Activated naive CD4-positive, alpha-beta T cell treated with anti-CD3 and anti-CD28 coated beads, Interleukin-2, amount 10 ng/mL, durations not matched to agents 7 days and 5 days (primary cell): ENCODE measurements at regions not wholly inside any gene's neighbourhood (a gene's known extent, or its start where the extent isn't known, plus 50 kb on each side); places are given as distances from the start of the nearest gene placed in this dataset.

Source experiments
- CTCF ChIA-PET: fragments of 350-600 bp; sonication (Branson Sonifier 250); formaldehyde crosslinking; loops from one replicate; lab custom pipeline; 2021; ENCODE audit warnings: antibody characterized with exemption; lab: Charles Lee
- DNase-seq: peaks from one replicate; pipeline ENCODE4 v3.0.0-alpha.2; 2020
- H3K27ac Mint-ChIP-seq: one replicate; pipeline ENCODE4 v1.8.0; 2021; ENCODE audit warnings: mild to moderate bottlenecking, moderate library complexity, mixed read lengths
- H3K27me3 Mint-ChIP-seq: one replicate; pipeline ENCODE4 v1.8.0; 2021; ENCODE audit warnings: mild to moderate bottlenecking, mixed read lengths
- H3K36me3 Mint-ChIP-seq: one replicate; pipeline ENCODE4 v1.8.0; 2021; ENCODE audit warnings: mixed read lengths
- H3K4me1 Mint-ChIP-seq: one replicate; pipeline ENCODE4 v1.8.0; 2021; ENCODE audit warnings: mixed read lengths
- H3K4me3 Mint-ChIP-seq: one replicate; pipeline ENCODE4 v1.8.0; 2021; ENCODE audit warnings: mild to moderate bottlenecking, moderate library complexity, mixed read lengths
- H3K9me3 Mint-ChIP-seq: one replicate; pipeline ENCODE4 v1.8.0; 2021; ENCODE audit warnings: mixed read lengths

DNA sequence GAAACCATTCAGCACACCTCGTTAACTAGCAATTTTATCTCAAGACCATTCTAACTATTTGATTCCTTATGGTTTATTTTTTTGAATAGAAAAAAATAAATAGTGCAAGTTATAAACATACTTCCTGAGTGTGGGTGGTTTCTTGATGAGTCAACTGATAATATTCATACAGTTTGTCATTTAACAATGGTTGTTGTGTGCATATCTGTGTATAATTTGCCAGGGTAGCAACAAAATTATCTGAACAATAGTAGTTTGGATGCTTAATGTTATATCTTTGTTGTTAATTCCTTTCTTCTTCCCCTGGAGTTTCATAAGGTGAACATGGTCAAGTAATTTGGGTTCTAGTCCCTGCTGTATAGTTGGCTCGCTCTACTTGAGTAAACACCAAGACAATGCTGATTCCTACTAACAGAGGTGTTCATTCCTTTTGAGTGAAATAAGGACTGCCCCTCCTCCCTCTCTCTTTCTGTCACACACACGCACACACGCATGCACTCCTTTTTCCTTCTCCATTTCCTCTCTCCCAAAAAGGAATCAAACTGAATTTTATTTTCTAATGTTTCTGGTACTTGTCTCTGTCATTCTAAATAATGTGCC is 938.1 kb upstream of the EPHA7 start:
- DNase-seq, result no peak
- no peaks in the 10 kb centered on the region for H3K9me3 Mint-ChIP-seq
- CTCF ChIA-PET, result no interaction called here
- H3K27me3 Mint-ChIP-seq, result no peaks in the 10 kb centered on the region
- H3K4me1 Mint-ChIP-seq, result no peaks in the 10 kb centered on the region
- H3K36me3 Mint-ChIP-seq, result no peaks in the 10 kb centered on the region
- no peak overlapping the region for H3K4me3 Mint-ChIP-seq
- no peak overlapping the region for H3K27ac Mint-ChIP-seq

DNA sequence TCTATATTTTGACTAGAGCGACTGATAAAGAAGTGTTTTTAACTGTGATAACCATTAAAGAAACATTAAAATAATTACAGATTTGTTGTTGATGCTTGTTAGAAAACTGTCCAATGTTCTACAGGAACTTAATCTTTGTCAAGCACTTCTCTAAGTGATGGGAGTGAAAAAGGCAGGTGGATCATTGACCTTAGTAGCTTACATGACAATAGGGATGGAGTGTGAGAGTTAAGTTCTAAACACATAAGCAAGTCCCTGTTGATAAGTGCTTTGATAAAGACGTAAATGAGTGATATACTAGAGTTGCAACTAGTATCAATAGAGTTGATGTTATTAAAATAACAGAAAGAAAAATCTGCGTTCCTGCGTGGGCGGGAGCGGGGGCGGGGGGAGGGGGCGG is 931.5 kb upstream of the EPHA7 start:
- DNase-seq, result no peak
- H3K27ac Mint-ChIP-seq, result no peak overlapping the region
- H3K36me3 Mint-ChIP-seq, result no peaks in the 10 kb centered on the region
- CTCF ChIA-PET, result interaction anchor here (1.0 kb wide), 1 partner anchor 14 kb away, joined by 3 read pairs; no protein-coding TSS in a partner anchor
- H3K4me1 Mint-ChIP-seq, result no peaks in the 10 kb centered on the region
- no peaks in the 10 kb centered on the region for H3K9me3 Mint-ChIP-seq
- no peak overlapping the region for H3K4me3 Mint-ChIP-seq
- H3K27me3 Mint-ChIP-seq, result no peaks in the 10 kb centered on the region

DNA sequence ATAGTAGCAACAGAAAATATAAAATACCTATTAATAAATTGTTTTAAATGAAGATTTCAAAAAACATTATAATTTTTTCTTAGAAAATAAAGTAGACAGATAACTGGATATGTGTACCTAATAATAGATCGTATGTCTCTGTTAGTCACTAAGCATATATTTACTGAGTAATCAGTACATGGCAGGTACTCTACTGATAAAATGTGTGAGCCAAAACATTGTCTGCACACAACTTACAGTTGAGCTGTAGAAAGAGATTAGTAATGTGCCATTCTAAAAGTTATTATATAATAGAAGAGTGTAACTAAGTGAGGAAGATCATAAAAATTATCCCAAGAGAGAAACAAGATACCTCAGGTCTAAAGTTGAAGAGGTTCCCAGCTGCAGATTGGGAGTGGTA is 929.9 kb upstream of the EPHA7 start:
- H3K27me3 Mint-ChIP-seq, result no peaks in the 10 kb centered on the region
- no peaks in the 10 kb centered on the region for H3K36me3 Mint-ChIP-seq
- H3K4me3 Mint-ChIP-seq, result no peak overlapping the region
- no peak for DNase-seq
- CTCF ChIA-PET, result no interaction called here
- H3K4me1 Mint-ChIP-seq, result no peaks in the 10 kb centered on the region
- no peaks in the 10 kb centered on the region for H3K9me3 Mint-ChIP-seq
- no peak overlapping the region for H3K27ac Mint-ChIP-seq

DNA sequence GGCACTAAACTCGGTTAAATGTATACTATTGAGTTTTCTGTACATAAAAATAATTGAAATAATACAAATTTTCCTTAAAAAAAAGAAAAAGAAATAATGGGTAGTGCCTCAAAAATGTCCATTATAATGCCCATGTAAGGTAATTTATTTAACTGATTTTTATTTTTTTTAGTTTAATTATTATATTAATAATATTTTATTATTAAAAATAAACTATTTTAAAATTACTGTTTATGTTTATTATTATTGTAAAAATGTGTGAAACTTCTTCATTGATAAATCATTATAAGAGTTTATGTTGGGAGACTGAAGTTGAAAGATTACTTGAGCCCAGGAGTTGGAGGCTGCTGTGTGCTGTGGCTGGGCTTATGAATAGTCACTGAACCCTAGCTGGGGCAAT is 925.5 kb upstream of the EPHA7 start:
- Mint-ChIP-seq H3K4me1 (no peaks in the 10 kb centered on the region), H3K36me3 (no peaks in the 10 kb centered on the region), H3K9me3 (peaks cover 7% of the 10 kb centered on the region), H3K4me3 (no peak overlapping the region), H3K27me3 (no peaks in the 10 kb centered on the region), H3K27ac (no peak overlapping the region)
- CTCF ChIA-PET, result no interaction called here
- no peak for DNase-seq

DNA sequence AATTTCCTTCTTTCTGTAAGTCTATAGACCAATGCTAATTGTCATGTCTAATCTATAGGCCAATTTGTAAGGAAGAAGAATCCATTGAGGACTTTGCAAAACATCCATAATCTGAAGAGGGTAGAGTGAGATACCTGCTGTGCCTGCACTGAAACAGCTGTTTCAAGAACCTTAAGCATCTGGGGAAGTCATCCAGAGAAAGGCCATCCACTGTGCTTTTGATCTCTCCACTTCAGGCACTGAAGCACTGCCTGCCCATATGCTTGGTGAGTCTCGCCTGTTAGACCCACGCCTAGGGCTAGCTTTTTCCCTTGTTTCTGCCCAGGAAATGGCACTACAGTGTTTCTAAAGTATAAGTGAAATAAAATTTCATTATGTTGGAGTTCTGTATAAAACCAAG is 921.8 kb upstream of the EPHA7 start:
- CTCF ChIA-PET, result no interaction called here
- Mint-ChIP-seq H3K27me3 (no peaks in the 10 kb centered on the region), H3K4me1 (no peaks in the 10 kb centered on the region), H3K9me3 (peaks cover 7% of the 10 kb centered on the region), H3K27ac (no peak overlapping the region), H3K4me3 (no peak overlapping the region), H3K36me3 (no peaks in the 10 kb centered on the region)
- no peak for DNase-seq

DNA sequence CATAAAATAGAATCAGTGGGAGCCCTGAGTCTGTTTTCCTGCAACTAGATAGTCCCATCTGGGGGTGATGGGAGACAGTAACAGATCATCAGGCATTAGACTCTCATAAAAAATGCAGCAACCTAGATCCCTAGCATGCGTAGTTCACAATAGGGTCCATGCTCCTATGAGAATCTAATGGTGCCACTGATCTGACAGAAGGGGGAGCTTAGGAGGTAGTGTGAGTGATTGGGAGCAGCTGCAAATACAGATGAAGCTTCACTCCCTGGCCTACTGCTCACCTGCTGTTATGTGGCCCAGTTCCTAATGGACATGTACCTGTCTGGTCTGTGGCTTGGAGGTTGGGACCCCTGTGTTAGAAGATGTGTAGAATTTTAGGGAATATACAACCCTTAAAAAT is 904.5 kb upstream of the EPHA7 start:
- DNase-seq, result no peak
- H3K36me3 Mint-ChIP-seq, result no peaks in the 10 kb centered on the region
- CTCF ChIA-PET, result no interaction called here
- peaks cover 2% of the 10 kb centered on the region for H3K9me3 Mint-ChIP-seq
- H3K27ac Mint-ChIP-seq, result no peak overlapping the region
- H3K27me3 Mint-ChIP-seq, result no peaks in the 10 kb centered on the region
- H3K4me3 Mint-ChIP-seq, result no peak overlapping the region
- no peaks in the 10 kb centered on the region for H3K4me1 Mint-ChIP-seq

DNA sequence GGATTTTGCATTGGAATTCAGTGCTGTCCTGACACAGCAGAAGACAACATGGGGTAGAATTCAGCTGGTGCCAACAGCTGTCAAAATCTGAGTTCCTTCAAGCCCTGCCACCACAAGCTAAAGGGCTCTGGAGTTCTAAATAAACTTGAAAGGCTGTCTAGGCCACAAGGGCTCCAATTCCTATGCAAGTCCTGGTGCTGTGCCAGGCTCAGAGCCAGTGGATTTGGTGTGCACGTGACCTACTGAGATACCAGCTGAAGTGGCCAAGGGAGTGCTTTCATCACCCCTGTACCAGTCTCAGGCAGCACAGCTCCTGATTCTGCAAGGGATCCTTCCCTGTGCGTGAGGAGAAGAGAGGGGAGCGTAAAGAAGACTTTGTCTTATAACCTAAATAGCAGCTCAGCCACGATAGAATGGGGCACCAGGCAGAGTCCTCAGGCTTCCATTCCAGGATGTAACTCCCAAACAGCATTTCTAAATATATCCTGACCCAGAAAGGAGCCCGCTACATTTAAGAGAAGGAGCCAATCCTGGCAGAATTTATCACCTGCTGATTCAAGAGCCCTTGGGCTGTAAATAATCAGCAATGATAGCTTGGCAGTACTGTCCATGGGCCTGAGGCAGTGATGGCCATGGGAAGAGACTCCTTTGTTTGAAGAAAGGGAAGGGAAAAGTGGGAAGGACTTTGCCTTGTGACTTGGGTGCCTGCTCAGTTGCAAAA is 881.2 kb upstream of the EPHA7 start:
- H3K36me3 Mint-ChIP-seq, result no peaks in the 10 kb centered on the region
- H3K27ac Mint-ChIP-seq, result no peak overlapping the region
- DNase-seq, result no peak
- no peak overlapping the region for H3K4me3 Mint-ChIP-seq
- CTCF ChIA-PET, result no interaction called here
- H3K9me3 Mint-ChIP-seq, result peaks cover 4% of the 10 kb centered on the region
- H3K27me3 Mint-ChIP-seq, result no peaks in the 10 kb centered on the region
- H3K4me1 Mint-ChIP-seq, result no peaks in the 10 kb centered on the region

DNA sequence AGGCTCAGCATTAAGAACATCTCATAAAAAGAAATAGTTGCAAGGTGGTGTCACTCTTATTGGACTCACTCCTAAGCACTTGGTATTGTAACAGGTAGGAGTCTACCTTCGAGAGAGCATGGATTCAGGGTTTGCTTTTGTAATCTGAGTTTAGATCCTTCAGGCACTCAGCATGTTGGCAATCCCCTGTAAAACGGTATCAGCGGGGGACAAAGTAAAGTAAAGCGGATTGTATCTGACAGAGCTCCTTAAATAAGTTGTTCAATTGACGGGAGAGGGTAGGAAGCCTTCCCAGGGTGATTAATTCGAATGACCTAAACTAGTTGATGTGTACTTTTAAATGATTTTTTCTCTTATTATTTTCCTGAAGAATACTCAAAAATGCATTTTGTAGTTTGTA is 869.8 kb upstream of the EPHA7 start:
- no peak for DNase-seq
- Mint-ChIP-seq H3K9me3 (no peaks in the 10 kb centered on the region), H3K27me3 (no peaks in the 10 kb centered on the region), H3K27ac (no peak overlapping the region), H3K4me1 (no peaks in the 10 kb centered on the region), H3K4me3 (no peak overlapping the region), H3K36me3 (no peaks in the 10 kb centered on the region)
- CTCF ChIA-PET, result no interaction called here

DNA sequence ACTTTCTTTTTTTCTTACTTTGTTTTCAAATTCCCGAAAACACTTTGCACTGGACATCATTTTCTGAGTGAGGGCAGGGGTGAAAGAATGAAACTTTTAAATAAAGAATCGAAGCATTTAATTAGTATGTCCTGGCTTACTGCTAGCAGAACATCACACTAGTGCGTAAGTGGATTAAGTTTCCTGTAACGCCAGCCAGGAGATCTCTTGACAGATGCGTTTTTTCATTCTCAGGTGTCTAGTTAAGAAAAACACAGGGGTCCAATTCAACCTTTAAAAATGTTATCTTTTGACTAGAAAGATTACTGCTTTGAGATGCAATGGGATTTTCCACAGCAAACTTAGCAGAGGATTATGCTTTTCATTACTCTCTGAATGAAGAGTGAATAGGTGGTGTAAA is 858.8 kb upstream of the EPHA7 start:
- H3K4me1 Mint-ChIP-seq, result no peaks in the 10 kb centered on the region
- no peaks in the 10 kb centered on the region for H3K27me3 Mint-ChIP-seq
- CTCF ChIA-PET, result no interaction called here
- no peak for DNase-seq
- H3K36me3 Mint-ChIP-seq, result no peaks in the 10 kb centered on the region
- H3K9me3 Mint-ChIP-seq, result peaks cover 2% of the 10 kb centered on the region
- H3K27ac Mint-ChIP-seq, result no peak overlapping the region
- no peak overlapping the region for H3K4me3 Mint-ChIP-seq

DNA sequence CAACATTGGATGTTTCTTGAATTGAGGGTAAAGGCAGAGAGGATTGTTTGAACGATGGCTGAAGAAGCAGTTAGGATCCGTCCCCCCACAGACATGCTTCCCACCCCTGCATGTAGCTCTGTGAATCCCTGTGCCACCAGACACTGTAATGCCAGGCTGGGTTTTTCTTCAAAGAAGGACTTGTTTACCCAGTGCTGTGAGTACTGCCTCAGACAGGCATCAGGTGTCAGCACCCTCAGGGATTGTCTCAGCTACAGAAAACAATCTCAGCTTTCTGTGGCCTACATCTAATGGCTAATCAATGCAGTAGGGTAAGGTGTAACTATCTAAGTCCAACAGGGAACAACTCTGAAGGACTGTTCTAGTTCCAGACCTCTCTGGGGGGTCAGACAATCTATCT is 853.0 kb upstream of the EPHA7 start:
- no peak for DNase-seq
- CTCF ChIA-PET, result no interaction called here
- no peak overlapping the region for H3K4me3 Mint-ChIP-seq
- H3K27me3 Mint-ChIP-seq, result no peaks in the 10 kb centered on the region
- H3K4me1 Mint-ChIP-seq, result no peaks in the 10 kb centered on the region
- H3K36me3 Mint-ChIP-seq, result no peaks in the 10 kb centered on the region
- no peak overlapping the region for H3K27ac Mint-ChIP-seq
- no peaks in the 10 kb centered on the region for H3K9me3 Mint-ChIP-seq

DNA sequence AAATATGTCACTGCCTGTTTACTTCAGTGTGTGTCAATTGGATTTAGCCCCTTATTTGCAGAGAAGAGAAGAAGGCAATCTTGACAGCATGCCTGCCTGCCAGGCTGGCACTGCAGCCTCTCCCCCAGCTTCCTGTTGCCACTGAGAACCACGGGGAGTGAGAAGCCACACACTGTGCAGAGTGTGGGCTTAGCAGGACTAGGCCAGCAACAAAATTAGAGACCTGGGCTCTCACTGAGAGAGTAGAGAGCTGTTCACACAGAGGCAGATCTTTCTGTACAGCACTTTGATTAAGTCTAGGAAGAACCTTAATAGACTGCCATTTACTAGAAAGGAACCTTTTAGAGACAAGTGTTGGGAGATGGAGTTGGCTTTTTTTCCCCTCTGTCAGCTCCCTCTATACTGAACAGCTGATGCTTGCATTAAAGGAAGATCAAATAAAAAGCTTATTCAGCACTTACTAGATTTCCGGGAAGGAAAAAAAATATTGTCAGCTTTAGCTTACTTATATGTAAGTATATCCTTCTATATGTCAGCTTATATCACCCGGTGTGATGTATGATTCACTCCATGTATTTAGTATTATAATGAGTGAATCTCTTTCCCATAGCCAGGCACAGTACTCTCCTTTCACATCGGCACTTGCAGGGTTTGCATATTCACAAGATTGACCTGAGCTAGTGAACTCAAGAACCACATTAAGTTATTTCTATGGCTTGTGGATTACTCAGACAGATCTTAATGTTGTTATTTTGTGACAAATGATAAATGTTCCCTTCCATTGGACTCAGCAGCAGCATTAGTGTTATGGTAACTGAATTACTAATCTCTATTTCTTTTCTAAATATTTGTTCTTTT is 851.0 kb upstream of the EPHA7 start:
- Mint-ChIP-seq H3K36me3 (no peaks in the 10 kb centered on the region), H3K4me3 (no peak overlapping the region), H3K4me1 (no peaks in the 10 kb centered on the region), H3K9me3 (peaks cover 10% of the 10 kb centered on the region), H3K27ac (no peak overlapping the region), H3K27me3 (no peaks in the 10 kb centered on the region)
- CTCF ChIA-PET, result interaction anchor here (0.9 kb wide), 1 partner anchor 9 kb away, joined by 3 read pairs; no protein-coding TSS in a partner anchor
- DNase-seq, result no peak

DNA sequence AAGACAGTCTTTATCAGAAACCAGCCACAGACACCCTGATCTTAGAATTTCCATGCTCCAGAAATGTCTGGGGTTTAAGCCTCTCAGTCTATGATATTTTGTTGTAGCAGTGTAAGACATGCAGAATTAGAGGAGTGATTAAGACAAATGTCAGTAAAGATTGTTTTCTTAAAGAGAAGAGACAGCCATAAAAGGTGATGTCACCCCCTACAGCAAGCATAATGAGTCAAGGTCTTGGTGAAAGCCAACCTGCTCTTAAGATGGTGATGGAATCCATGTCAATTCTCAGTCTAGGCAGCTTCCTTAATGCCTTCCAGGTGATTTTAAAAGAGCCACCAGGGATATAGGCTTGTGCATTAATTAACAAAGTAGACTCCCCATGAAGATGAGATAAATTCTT is 849.9 kb upstream of the EPHA7 start:
- Mint-ChIP-seq H3K27ac (no peak overlapping the region), H3K27me3 (no peaks in the 10 kb centered on the region), H3K36me3 (no peaks in the 10 kb centered on the region), H3K4me3 (no peak overlapping the region), H3K4me1 (no peaks in the 10 kb centered on the region), H3K9me3 (peaks cover 18% of the 10 kb centered on the region)
- CTCF ChIA-PET, result no interaction called here
- no peak for DNase-seq

DNA sequence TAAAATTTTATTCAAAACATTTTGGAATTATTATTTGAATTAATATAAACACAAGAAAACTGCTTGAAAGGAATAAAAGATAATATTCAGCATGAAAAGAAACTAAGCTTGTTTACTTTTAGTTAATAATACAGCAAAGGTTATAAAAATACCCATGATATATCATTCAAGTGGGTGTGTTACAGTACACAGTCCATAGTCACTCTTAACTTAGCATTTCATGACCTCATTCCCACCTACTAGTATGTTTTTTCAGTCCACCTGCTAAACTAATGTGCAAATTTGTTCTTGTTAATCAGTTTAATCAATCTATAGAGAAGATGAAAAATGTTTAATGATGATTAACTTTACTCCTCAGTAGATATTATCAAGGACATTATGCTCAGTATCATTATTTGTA is 841.4 kb upstream of the EPHA7 start:
- peaks cover 13% of the 10 kb centered on the region for H3K9me3 Mint-ChIP-seq
- no peaks in the 10 kb centered on the region for H3K4me1 Mint-ChIP-seq
- DNase-seq, result no peak
- H3K27ac Mint-ChIP-seq, result no peak overlapping the region
- no peaks in the 10 kb centered on the region for H3K36me3 Mint-ChIP-seq
- no peak overlapping the region for H3K4me3 Mint-ChIP-seq
- CTCF ChIA-PET, result no interaction called here
- no peaks in the 10 kb centered on the region for H3K27me3 Mint-ChIP-seq

DNA sequence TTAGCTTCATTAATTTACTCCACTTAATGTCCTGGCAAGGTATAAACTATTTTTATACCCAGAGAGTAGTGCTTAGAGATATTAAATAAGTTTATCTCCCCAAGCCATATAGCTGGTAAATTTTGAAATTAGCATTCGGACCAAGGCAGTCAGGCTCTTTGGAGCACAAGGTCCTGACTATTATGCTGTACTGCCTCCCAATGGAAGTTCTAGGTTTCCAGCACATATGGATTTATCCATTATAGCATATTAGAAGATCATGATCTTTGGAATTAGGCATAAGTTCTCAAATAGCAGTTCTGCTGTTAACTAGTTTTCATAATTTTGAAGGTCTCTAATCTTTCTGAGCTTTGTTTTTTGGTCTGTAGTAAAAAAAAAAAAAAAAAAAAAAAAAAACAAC is 835.3 kb upstream of the EPHA7 start:
- Mint-ChIP-seq H3K27me3 (no peaks in the 10 kb centered on the region), H3K4me3 (no peak overlapping the region), H3K27ac (no peak overlapping the region), H3K9me3 (no peaks in the 10 kb centered on the region), H3K4me1 (no peaks in the 10 kb centered on the region), H3K36me3 (no peaks in the 10 kb centered on the region)
- DNase-seq, result no peak
- CTCF ChIA-PET, result no interaction called here

DNA sequence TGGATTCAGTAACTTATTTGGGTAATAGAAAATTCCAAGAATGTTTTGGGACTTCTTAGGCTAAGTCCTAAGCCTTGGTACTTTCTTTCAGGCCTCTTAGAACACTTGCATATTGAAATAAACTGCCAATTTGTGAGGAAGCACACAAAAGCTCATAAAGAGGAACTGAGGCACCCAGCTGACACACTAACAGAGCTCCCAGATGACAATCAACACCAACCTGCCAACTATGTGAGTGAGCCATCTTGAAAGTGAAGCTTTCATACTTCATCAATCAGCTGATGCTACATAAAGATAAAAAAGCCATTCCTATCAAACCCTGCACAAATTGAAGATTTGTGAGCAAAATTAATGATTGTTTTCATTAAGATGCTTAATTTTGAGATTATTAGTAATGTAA is 832.5 kb upstream of the EPHA7 start:
- CTCF ChIA-PET, result no interaction called here

More for the DNA sequence above, 832.5 kb upstream of the EPHA7 start:
- Mint-ChIP-seq H3K4me3 (no peak overlapping the region), H3K36me3 (no peaks in the 10 kb centered on the region), H3K4me1 (no peaks in the 10 kb centered on the region), H3K9me3 (no peaks in the 10 kb centered on the region), H3K27ac (no peak overlapping the region), H3K27me3 (no peaks in the 10 kb centered on the region)
- no peak for DNase-seq
